GM18520 (cell line): ENCODE measurements at regions not wholly inside any gene's neighbourhood (a gene's known extent, or its start where the extent isn't known, plus 50 kb on each side); places are given as distances from the start of the nearest gene placed in this dataset.
"Not testable (repeated sequence)": the region's sequence is repeated elsewhere in the genome, so short reads cannot be mapped to it uniquely, and the experiment has no call there.

Source experiments
- ATAC-seq: cut with Tn5 transposase; IDR thresholded peaks from one replicate; pipeline ENCODE4 v1.9.1; 2021; ENCODE audit not compliant: unreplicated experiment

DNA sequence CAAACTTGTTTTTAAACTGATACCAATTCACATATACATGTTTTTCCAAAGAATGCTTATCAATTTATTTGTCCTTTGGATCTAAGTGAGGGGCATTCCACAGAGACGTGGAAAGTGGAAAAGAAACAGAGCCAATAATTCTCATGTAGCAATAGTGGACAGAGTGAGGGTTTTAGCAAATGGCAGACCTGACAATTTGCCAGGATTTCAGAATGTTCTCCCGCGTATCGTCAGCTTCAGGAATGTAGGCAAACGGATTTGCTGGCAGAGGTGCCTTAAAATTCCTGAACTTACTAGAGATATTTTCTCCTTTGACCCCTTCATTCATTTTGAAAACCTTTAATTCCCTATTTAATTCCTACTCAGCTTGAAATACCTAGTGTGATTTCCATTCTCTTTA is 193.4 kb upstream of the CPHXL start:
- ATAC-seq = no peak

DNA sequence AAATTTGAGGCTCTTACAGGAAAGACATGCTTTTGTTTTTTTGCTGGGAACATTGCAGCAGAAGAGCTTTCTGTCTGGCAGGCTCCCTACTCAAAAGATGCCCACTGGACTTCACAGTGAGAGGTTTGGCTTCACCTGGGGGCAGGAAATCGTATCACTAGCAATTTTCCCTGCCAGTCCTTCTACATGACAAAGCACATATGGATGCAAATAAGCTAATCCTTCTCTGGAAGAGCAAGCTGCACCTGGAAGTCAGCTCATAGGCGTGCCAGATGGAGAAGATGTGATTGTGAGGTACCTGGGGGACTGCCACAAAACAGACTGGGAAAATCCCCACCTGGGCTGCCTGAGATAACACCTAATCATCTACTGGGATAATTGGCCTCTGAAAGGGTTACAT is 195.0 kb upstream of the CPHXL start:
- no peak for ATAC-seq

DNA sequence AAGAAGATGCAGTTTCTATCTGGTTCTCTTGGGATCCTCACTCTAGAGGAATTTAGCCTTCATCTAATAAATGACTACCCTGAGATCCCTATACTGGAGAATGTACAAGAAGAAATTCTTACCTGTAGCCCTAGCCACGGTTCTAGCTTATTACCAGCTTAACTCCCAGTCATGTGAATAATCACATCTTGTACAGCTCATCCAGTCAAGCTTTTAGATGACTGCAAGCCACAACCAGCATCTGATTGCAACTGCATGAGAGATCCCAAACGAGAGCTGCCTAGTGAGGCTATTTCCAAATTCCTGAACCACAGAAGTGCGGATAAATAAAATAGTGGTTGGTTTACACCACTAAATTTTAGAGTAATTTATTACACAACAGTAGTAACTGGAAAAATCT is 196.0 kb upstream of the CPHXL start:
- no peak for ATAC-seq

DNA sequence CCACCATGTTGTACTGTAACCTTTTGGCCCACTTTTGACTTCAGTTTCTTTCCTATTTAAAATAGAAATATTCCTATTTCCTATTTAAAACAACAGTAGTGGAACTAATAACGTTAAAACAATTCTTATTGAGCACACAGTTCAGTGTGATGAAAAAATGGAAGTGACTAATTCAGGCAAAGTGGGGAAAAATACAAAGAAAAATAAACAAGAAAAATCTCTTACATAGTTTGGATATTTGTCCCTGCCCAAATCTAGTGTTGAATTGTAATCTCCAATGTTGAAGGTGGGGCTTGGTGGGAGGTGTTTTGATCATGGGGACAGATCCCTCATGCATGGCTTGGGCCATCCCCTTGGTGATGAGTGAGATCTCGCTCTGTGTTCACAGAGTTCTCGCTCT is 198.1 kb upstream of the CPHXL start:
- ATAC-seq = no peak

DNA sequence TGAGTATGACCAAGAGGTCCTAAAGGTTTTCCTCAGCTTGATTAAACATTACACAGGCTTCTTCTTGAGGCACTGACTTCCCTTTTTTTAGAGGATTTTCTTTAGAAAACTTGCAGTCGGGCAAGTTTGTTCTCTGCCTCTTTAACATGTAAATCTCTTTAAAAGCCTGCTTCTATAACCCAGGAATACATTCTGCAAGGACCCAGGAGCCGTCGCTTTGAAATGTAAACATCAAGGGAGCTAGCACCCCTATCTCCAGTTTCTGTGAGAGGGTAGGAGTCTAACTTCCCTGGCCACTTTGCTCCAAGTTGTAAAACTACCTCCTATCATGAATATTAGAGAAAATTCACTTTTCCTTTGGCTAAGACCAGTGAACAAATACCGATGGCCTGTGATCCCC is 201.5 kb upstream of the CPHXL start:
- ATAC-seq = no peak

DNA sequence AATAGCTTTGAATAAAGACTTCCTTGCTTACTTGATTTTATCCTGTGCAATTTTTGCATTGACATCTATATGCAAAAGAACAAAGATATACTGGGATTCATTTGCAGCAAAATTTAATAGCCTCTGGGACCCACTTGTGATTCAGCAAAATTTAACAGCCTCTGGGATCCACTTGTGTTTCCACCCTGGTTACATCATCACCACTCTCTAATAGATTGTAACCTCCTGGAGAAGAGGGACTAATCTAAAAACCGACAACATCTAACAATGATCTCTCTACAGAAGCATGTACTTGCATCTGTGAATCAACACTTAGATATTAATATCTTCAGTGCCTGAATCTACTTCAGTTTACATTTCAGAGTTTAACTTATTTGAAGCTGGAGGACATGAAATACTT is 202.0 kb upstream of the CPHXL start:
- no peak for ATAC-seq

DNA sequence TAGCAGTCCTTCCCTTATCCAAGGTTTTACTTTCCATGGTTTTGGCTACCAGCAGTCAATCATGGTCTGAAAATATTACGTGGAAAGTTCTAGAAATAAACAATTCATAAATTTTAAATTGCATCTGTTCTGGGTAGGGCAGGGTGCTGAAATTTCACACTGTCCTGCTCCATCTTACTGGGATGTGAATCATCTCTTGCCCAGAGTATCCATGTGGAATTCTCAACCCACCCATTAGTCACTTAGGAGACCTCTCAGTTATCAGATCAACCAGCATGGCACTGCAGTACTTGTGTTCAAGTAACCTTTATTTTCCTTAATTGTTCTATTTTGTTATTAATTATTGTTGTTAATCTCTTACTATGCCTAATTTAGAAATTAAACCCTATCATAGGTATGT is 202.8 kb upstream of the CPHXL start:
- no peak for ATAC-seq

DNA sequence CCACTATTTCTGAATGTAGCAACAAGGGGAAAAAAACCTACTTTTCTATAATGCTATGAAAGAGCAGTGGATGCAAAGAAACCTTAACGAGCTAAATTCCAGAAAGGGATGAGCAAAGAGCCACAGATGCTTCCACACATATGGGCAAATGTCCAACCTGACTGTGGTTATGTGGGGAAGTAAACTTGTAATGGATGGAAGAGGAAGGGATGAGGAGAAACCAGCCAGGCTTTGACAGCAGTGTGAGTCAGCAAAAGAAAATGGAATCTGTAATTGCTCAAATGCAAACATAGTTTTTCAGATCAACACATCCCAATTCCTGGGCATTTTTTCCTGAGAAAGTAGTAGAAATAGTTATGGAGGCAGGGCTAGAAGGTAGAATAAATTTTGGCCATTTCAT is 204.8 kb upstream of the CPHXL start:
- ATAC-seq = no peak

DNA sequence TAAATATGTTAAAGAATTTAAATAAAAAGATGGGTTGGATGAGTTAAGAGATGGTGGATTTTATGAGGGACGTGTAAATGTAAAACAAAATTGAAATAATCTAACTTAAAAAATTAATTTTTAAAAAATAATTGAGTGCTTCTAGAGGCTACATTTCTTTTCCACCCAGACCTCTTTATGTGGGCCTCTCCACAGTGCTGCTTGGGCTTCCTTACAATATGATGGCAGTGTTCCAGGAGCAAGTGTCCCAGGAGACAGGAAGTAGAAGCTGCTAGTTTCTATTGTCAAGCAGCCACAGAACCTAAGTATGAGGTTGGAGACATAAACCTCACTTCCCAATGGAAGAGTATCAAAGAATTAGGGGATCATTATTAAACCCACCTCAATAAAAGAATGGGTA is 205.7 kb upstream of the CPHXL start:
- no peak for ATAC-seq

DNA sequence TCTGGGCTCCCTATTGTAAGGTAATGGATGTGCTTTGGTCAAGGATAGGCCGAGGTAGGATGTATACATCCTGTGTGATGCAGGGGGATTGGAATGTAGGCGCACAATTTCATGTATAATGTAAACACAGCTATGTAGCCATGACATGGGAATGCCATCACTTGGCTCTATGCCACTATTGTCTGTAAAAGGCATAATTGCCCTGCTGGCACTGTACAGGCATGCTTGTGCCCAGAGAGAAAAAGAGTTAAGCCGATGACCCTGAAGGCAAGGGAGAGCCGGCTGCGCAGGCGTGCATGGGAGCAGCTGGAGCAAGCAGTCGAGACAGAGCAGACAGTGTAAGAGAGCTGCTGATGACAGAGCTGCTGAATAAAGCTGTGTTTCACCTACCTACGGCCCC is 212.5 kb upstream of the CPHXL start:
- no peak for ATAC-seq

DNA sequence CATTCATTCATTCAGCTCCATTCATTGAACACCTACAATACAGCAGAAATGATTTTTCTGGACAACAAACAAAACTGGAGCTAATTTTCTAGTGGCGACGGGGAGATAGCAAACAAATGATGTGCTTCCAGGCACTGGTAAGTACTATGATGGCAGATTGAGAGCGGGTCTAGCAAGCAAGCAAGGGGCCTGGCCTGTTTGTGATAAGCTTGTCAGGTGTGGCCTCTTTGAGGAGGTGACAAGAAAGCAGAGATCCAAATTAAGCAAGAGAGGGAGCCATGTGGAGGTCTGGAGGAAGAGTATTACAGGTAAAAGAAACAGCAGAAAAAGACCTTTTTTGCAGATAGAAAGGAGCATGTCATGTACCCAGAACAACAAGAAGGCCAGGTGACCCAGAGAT is 216.1 kb upstream of the CPHXL start:
- no peak for ATAC-seq

DNA sequence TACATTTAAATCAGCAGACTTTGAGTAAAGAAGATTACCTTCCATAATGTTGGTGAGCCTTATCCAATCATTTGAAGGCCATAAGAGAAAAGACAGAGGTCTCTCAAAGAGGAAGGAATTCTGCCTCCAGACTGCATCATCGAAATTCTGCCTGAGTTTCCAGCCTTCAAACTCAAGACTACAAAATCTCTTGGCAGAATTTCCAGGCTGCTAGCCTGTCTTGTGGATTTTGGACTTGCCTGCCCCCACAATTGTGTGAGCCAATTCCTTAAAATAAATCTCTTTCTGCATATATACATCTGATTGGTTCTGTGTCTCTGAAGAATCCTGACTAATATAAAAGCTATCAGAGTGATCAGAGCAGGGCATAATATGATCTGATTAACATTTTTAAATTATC is 216.6 kb upstream of the CPHXL start:
- no peak for ATAC-seq

DNA sequence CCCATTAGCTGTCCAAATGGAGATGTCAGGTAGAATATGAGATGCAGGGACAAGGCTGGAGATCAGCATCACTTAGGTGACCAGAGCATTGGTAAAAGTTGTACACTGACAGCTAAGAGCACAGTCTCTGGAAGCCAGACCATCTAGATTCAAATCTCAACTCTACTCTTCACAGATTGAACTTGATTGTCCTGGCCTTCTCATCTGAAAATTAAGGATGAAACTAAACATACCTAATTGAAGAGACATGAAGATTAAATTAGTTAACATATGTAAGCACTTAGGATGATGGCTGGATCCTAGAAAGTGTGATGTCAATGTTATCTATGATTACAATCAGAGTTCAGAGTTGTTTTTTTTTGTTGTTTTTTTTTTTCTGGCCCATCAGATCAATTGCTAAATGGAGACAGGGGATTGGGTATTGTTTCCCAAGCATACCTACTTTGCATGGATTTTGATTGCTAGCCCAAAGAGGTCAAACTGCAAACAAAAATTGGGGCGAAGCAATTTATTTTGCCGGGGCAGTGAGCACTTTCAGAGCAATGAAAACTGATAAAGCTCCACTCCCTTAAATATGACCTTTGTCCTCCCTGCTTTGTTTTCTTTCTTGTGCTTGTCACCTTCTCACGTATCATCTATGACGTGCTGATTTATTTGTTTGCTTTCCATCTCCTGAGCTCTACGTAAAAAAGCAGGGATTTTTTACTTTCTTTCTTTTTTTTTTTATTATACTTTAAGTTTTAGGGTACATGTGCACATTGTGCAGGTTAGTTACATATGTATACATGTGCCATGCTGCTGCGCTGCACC is 217.6 kb upstream of the CPHXL start:
- ATAC-seq = no peak

DNA sequence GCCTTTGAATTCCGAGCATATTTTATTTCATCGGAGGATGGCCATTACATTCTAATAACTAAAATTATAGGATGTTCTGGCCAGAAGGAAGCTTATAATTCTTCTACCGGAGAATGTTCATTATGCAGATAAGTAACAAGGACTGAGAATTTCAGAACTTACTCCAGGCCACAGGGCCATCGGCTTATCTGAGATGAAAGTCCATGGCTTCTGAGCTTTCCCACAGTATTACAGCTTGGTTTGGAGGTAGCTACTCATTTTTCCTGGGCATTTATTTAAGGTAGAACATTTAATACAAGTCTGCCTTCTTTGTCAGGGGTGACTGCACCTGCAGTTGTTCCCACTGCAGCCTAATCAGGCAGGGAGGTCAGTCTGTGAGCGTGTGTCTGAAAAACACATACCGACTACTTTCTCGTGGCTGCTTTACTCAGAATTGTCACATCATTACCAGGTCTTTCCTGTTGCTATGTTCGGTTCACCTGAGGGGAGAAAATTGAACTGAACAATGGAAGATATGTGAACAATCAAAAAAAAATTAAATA is 219.7 kb upstream of the CPHXL start:
- ATAC-seq = no peak

DNA sequence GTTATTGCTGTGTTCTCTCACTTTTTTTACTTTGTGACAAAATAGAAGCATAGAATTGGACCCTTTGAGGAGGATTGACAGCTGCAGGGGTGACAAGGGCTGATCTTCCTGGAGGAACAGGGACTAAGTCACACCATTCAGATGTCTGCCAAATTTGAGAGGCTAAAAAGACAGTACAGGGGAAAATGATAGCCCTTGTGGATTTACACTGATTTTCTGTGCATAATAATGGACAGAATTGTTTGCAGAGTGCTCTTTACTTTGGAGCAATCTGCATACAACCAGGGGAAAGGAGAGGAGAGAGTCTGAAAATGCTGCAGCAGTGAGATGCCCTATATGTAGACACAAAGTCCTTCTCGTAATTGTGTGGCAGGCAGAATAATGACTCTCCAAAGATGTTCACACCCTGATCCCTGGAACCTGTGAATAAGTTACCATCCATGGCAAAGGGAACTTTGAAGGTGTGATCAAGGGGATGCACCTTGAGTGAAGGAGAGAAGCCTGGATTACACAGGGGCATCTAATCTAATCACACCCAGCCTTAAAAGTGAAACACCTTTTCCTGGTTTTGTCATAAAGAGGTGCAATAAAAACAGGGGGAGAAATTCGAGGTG is 221.4 kb upstream of the CPHXL start:
- ATAC-seq = no peak

DNA sequence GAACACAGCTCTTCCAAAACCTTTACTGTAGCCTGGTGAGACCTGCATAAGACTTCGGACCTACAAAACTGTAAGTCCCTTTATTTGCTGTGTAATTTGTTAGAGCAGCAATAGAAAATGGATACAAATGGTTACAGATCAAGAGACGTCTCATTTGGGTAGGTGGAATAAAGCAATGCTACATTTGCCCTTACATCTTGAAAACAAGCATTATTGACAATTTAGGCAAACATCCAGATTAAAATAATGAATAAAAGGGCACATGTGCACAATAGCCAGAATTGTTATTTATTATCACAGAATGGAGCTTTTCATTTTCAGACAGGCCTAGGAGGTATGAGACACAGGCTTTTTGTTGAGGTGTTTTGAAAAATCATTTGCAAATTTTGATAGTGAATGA is 222.2 kb upstream of the CPHXL start:
- ATAC-seq = no peak

DNA sequence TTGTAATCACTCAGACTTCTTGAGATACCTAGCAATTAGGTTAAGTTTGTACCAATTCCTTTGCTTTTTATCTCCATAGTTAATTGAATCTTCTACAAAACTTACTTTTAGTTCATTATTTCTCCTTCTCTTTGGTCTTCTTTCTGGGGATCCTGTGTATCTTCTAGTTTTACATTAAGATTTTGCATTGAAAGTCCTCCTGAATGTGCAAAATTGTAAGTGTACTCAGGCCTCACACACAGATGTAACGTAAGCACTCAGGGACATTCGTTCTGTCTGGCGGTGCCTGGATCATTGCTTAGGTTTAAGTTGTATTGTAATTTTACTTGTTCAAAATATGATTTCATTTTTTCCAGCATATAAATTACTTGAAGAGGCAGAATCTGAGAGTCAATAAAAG is 222.6 kb upstream of the CPHXL start:
- ATAC-seq = no peak

DNA sequence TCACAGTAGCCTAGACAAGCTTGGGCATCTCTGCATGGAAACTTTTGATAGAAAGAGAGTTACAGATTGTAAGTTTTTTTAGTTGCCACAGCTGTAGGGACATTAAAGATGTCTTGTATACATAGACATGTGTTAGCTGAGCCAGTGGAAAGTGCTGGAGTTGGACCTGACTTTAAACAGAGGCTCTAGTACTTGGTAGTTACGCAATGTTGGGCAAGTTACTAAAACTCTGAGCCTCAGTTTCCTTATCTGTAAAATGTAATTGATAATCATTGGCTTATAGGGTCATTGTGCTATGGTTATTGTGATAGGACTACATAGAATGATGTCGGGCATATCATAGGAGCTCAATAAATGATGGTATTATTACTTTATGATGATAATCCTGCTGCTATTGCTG is 225.8 kb upstream of the CPHXL start:
- no peak for ATAC-seq

DNA sequence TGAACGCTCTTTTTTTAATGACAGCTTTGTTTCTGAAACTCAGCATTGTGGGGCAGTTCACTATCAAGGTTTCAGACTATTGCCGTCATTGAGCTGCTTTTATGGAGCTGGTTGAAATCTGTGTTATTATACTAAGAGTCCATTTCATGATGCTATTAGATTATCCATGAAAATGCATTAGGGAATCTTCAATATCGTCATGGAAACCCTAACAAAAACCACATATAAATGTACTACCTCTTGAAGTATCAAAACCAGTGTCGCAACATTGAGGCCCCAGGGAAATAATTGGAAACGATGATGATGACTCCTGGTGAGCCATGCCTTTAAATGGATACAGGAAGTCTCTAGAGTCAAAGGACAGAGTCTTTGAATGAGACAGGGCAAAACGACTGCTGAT is 231.6 kb upstream of the CPHXL start:
- no peak for ATAC-seq

DNA sequence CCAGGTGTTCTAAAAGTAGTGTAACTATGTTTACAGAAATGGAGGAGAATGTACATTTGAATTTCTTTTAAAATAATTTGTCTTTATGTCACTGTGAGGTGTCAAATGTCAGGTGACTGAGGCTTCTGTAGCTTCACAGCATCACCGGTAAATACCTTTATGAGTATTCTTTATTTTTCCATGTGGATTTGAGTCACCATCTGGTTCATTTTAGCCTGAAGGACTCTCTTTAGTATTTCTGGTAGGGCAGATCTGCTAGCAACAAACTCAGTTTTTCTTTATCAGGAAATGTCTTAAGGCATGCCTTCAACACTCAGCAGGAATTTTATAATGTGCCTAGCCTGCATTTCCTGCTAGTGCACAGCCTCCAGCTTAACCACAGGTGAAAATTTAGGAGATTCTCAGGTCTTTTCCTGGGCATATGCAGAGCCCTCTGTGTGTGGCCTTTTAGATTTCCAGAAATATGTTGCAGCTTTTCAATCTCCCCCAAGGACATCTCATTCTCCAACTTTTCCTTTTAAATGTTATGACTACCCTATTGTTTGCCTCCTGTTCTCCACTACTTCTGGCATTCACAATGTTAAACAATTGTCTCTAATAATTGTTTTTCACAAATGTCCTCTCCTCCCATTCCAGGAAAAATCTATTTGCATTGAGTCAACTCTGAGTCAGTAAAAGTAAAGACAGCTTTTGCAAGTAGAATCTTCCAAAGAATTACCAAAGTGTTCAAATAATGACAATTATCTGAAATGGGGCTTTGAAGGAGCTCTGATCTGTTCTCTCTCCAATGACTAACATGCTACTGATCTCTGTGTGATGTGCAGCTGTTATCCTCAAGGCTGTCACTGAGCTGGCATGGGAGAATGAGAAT is 239.4 kb upstream of the CPHXL start:
- no peak for ATAC-seq

DNA sequence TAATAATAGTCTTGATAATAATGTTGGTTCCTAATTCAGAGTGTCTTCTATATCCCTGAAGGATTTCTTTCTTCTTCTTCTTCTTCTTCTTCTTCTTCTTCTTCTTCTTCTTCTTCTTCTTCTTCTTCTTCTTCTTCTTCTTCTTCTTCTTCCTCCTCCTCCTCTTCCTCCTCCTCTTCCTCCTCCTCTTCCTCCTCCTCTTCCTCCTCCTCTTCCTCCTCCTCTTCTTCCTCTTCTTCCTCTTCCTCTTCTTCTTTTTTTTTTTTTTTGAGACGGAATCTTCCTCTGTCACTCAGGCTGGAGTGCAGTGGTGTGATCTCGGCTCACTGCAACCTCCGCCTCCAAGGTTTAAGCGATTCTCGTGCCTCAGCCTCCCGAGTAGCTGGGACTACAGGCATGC is 242.8 kb upstream of the CPHXL start:
- not testable (repeated sequence) for ATAC-seq

DNA sequence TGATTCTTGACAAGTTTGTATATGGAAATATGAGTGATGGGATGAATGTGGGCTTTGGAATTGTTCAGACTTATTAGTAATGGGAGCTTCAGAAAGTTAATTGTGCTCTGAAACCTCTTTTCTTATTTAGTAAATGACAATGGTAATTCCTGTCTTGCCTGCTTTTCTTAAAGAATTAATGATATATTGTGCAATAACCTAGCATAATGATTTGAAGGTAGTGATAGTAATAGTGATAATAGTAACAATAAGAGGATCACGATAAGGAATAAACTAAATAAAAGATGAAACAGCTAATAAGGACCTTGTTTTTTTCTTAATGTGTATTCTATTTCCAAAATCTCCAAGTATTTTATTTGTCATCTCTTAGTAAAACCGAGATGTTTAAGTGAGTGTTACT is 245.0 kb upstream of the CPHXL start:
- no peak for ATAC-seq
